ENCODE measurements at regions not wholly inside any gene's neighbourhood (a gene's known extent, or its start where the extent isn't known, plus 50 kb on each side); places are given as distances from the start of the nearest gene placed in this dataset.

DNA sequence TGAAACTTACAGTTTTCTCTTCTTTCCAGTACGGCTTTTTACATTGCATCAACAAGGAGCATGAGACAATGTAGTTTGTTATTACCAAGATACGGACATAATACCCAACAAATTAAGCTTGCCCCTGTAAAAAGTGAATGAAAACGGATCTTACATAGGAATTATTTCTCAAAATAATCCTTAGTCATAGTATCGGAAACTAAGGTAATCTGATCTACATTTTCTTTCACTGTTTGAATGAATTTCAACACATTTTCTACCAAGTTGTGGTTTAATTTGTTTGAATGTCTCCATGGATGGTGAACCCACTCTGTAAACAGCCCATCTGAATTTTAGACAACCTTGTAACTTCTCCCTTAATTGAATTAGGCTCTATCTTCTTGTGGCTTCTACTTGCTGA is 90.5 kb downstream of the INHBA start:
- TF ChIP-seq, protein P1, sequence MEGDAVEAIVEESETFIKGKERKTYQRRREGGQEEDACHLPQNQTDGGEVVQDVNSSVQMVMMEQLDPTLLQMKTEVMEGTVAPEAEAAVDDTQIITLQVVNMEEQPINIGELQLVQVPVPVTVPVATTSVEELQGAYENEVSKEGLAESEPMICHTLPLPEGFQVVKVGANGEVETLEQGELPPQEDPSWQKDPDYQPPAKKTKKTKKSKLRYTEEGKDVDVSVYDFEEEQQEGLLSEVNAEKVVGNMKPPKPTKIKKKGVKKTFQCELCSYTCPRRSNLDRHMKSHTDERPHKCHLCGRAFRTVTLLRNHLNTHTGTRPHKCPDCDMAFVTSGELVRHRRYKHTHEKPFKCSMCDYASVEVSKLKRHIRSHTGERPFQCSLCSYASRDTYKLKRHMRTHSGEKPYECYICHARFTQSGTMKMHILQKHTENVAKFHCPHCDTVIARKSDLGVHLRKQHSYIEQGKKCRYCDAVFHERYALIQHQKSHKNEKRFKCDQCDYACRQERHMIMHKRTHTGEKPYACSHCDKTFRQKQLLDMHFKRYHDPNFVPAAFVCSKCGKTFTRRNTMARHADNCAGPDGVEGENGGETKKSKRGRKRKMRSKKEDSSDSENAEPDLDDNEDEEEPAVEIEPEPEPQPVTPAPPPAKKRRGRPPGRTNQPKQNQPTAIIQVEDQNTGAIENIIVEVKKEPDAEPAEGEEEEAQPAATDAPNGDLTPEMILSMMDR (conservative IDR thresholded peaks at IDR 0.05): no peak
- Mint-ChIP-seq H3K27me3 (ENCODE audit: insufficient read depth) (no peaks in the 10 kb centered on the region), H3K9me3 (no peaks in the 10 kb centered on the region), H3K4me3 (no peak overlapping the region), H3K4me1 (no peaks in the 10 kb centered on the region), H3K27ac (no peak overlapping the region), H3K36me3 (ENCODE audit: low read depth) (no peaks in the 10 kb centered on the region)
- Histone ChIP-seq H3K36me3 (ENCODE audit: control insufficient read depth, insufficient read depth, low read length) (no peaks in the 10 kb centered on the region), H3K4me3 (ENCODE audit: low read length) (no peak overlapping the region), H3K27ac (ENCODE audit: low read depth, low read length) (no peak overlapping the region), H3K9ac (ENCODE audit: extremely low read depth, low read length, poor library complexity, severe bottlenecking) (no peak overlapping the region), H3K9me3 (ENCODE audit: control insufficient read depth, low read length) (no peaks in the 10 kb centered on the region), H3K27me3 (ENCODE audit: control insufficient read depth, insufficient read depth, low read length, poor library complexity, severe bottlenecking) (no peaks in the 10 kb centered on the region), H3K4me1 (ENCODE audit: control insufficient read depth, insufficient read depth, low read length) (no peaks in the 10 kb centered on the region)
- DNase-seq: no peak
- 87 to 95% methylated on average over 4 of the region's 4 CpGs for WGBS, 2 experiments (ENCODE audit: insufficient coverage in 1 of 2, insufficient read length in 1 of 2)

DNA sequence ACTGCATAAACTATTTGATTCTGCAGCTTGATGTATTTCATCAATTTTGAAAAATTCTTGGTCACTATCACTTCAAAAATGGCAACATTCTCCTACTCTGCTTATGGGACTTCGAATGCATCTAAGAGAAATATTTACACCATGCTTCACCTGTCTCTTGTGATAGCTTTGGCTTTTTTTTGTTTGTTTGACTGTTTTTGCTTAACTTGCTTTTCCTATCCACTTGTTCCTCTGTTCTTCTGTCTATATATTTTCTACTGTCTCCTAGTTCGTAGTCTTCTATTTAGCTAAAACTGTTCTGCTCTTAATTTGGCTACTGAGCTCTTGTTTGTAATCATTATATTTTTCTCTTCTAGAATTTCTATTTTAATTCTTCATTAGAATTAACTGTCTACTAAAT is 94.4 kb downstream of the INHBA start:
- H3K27ac ChIP-seq (ENCODE audit: low read depth, low read length): no peak overlapping the region
- WGBS, 2 experiments (ENCODE audit: insufficient coverage in 1 of 2, insufficient read length in 1 of 2): 85 to 100% methylated on average over 1 to 2 of the region's 2 CpGs
- H3K4me3 Mint-ChIP-seq: no peak overlapping the region
- H3K27ac Mint-ChIP-seq: no peak overlapping the region
- H3K9me3 Mint-ChIP-seq: no peaks in the 10 kb centered on the region
- no peaks in the 10 kb centered on the region for H3K4me1 ChIP-seq (ENCODE audit: control insufficient read depth, insufficient read depth, low read length)
- H3K27me3 Mint-ChIP-seq (ENCODE audit: insufficient read depth): no peaks in the 10 kb centered on the region
- no peaks in the 10 kb centered on the region for H3K9me3 ChIP-seq (ENCODE audit: control insufficient read depth, low read length)
- no peak for DNase-seq
- no peak overlapping the region for H3K4me3 ChIP-seq (ENCODE audit: low read length)
- TF ChIP-seq, protein P1 (conservative IDR thresholded peaks at IDR 0.05): no peak
- H3K36me3 ChIP-seq (ENCODE audit: control insufficient read depth, insufficient read depth, low read length): no peaks in the 10 kb centered on the region
- no peaks in the 10 kb centered on the region for H3K36me3 Mint-ChIP-seq (ENCODE audit: low read depth)
- no peak overlapping the region for H3K9ac ChIP-seq (ENCODE audit: extremely low read depth, low read length, poor library complexity, severe bottlenecking)
- H3K4me1 Mint-ChIP-seq: no peaks in the 10 kb centered on the region
- H3K27me3 ChIP-seq (ENCODE audit: control insufficient read depth, insufficient read depth, low read length, poor library complexity, severe bottlenecking): no peaks in the 10 kb centered on the region

DNA sequence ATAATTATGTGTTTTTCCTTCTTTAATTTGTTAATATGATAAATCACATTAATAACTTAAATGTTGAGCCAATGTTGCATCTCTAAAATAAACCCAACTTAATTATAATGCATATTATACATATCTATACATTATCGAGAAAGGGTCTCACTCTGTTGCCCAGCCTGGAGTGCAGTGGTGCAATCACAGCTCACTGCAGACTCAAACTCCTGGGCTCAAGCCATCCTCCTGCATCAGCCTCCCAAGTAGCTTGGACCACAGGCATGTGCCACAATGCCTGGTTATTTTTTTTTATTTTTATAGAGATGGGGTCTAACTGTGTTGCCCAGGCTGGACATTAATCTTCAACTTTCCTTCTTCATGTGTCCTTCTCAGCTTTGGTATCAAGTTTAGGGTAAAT is 98.9 kb downstream of the INHBA start:
- no peaks in the 10 kb centered on the region for H3K27me3 ChIP-seq (ENCODE audit: control insufficient read depth, insufficient read depth, low read length, poor library complexity, severe bottlenecking)
- H3K27ac ChIP-seq (ENCODE audit: low read depth, low read length): no peak overlapping the region
- H3K4me1 ChIP-seq (ENCODE audit: control insufficient read depth, insufficient read depth, low read length): no peaks in the 10 kb centered on the region
- Mint-ChIP-seq H3K4me1 (no peaks in the 10 kb centered on the region), H3K27me3 (ENCODE audit: insufficient read depth) (no peaks in the 10 kb centered on the region), H3K4me3 (no peak overlapping the region), H3K9me3 (no peaks in the 10 kb centered on the region), H3K27ac (no peak overlapping the region), H3K36me3 (ENCODE audit: low read depth) (no peaks in the 10 kb centered on the region)
- H3K4me3 ChIP-seq (ENCODE audit: low read length): no peak overlapping the region
- H3K9me3 ChIP-seq (ENCODE audit: control insufficient read depth, low read length): no peaks in the 10 kb centered on the region
- TF ChIP-seq, protein P1 (conservative IDR thresholded peaks at IDR 0.05): no peak
- no peak overlapping the region for H3K9ac ChIP-seq (ENCODE audit: extremely low read depth, low read length, poor library complexity, severe bottlenecking)
- 95 to 100% methylated on average over 1 of the region's 1 CpG for WGBS, 2 experiments (ENCODE audit: insufficient coverage in 1 of 2, insufficient read length in 1 of 2)
- no peak for DNase-seq
- no peaks in the 10 kb centered on the region for H3K36me3 ChIP-seq (ENCODE audit: control insufficient read depth, insufficient read depth, low read length)
